ENCODE measurements at regions not wholly inside any gene's neighbourhood (a gene's known extent, or its start where the extent isn't known, plus 50 kb on each side); places are given as distances from the start of the nearest gene placed in this dataset.
"Not testable (repeated sequence)": the region's sequence is repeated elsewhere in the genome, so short reads cannot be mapped to it uniquely, and the experiment has no call there.

- no peak overlapping the region for H3K27ac ChIP-seq
- TF ChIP-seq EP300 (IDR thresholded peaks at IDR 0.05) (no peak), POLR2A (IDR thresholded peaks at IDR 0.05) (no peak), CTCF (IDR thresholded peaks at IDR 0.05) (no peak), POLR2AphosphoS5 (IDR thresholded peaks at IDR 0.05) (no peak)
- no peaks in the 10 kb centered on the region for H3K4me1 ChIP-seq
- 67 to 93% methylated on average over 5 to 13 of the region's 35 CpGs for WGBS, 2 donors (ENCODE audit: low coverage in 1 of 2)
- no peak for ATAC-seq
- no peaks in the 10 kb centered on the region for H3K9me3 ChIP-seq
- no peaks in the 10 kb centered on the region for H3K27me3 ChIP-seq
- H3K4me3 ChIP-seq: no peak overlapping the region
- H3K36me3 ChIP-seq: no peaks in the 10 kb centered on the region
These were observed 156.9 kb downstream of the LAT start for GRCh38 chr16:29141586-29142324.

- not testable (repeated sequence) for H3K36me3 ChIP-seq, H3K4me3 ChIP-seq, H3K27ac ChIP-seq, H3K4me1 ChIP-seq, H3K27me3 ChIP-seq, H3K9me3 ChIP-seq, ATAC-seq
- WGBS, 2 donors (ENCODE audit: low coverage in 1 of 2): 85 to 95% methylated on average over 9 to 10 of the region's 12 CpGs
These were observed 156.3 kb downstream of the LAT start for GRCh38 chr16:29141121-29141520.

GRCh38 chr16:29139901-29140855 is 155.3 kb downstream of the LAT start:
- 64 to 100% methylated on average over 2 to 9 of the region's 44 CpGs for WGBS, 2 donors (ENCODE audit: low coverage in 1 of 2)
- not testable (repeated sequence) for H3K36me3 ChIP-seq, H3K4me1 ChIP-seq, ATAC-seq, H3K27me3 ChIP-seq, H3K9me3 ChIP-seq, H3K27ac ChIP-seq
- H3K4me3 ChIP-seq: peak overlapping the region in 1 of 2 donors; percentile 23

GRCh38 chr16:29139261-29139802 is 154.5 kb downstream of the LAT start:
- 40 to 80% methylated on average over 3 to 4 of the region's 17 CpGs for WGBS, 2 donors (ENCODE audit: low coverage in 1 of 2)
- no peaks in the 10 kb centered on the region for H3K9me3 ChIP-seq
- no peaks in the 10 kb centered on the region for H3K4me1 ChIP-seq
- peak overlapping the region in 1 of 2 donors; percentile 23 for H3K4me3 ChIP-seq
- ATAC-seq: no peak
- TF ChIP-seq POLR2AphosphoS5 (IDR thresholded peaks at IDR 0.05) (no peak), POLR2A (IDR thresholded peaks at IDR 0.05) (no peak), EP300 (IDR thresholded peaks at IDR 0.05) (no peak), CTCF (IDR thresholded peaks at IDR 0.05) (no peak)
- H3K27me3 ChIP-seq: no peaks in the 10 kb centered on the region
- H3K36me3 ChIP-seq: peaks cover 0 to 3% of the 10 kb centered on the region in 2 donors
- H3K27ac ChIP-seq: no peak overlapping the region

GRCh38 chr16:29138698-29139097 is 153.8 kb downstream of the LAT start:
- ATAC-seq, H3K4me1 ChIP-seq, H3K27me3 ChIP-seq, H3K9me3 ChIP-seq, H3K36me3 ChIP-seq, H3K4me3 ChIP-seq, H3K27ac ChIP-seq: not testable (repeated sequence)
- WGBS, 2 donors (ENCODE audit: low coverage in 1 of 2): 68 to 86% methylated on average over 3 to 4 of the region's 11 CpGs

DNA sequence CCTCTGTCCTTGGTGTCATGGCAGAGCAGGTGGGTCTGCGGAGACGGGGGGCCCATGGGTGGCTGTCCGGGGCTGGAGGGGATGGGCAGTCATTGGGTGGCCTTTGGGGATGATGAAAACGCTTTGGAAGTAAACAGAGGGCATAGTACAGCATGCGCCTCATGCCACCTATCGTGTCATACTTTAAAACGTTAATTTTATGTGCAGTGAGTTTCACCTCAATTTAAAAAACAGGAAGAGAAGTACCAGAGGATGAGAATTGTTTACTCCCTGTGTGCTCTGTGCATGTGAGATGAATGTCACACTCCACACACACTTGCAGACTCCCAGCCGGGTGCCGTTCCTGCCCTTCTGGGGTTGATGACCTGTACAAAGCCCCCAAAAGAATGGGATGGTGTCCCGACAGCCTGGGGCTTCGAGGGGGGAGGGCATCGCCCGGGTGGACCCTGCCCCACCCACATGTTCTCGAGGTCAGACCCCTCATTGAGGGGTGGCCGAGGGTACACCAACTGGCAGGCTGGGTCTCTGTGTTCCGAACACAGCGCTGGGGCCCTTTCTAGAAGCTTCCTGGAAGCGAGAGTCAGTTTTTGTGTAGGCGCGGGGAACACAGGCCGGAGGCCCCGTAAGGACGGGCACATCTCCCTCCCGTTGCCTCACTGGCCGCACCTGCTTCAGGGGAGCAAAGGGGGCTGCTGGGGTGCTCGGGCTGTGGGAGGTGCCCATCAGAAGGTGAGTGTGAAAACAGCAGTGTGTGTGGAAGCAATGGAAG is 153.2 kb downstream of the LAT start:
- not testable (repeated sequence) for H3K9me3 ChIP-seq, H3K4me1 ChIP-seq, H3K4me3 ChIP-seq, H3K36me3 ChIP-seq, ATAC-seq, H3K27me3 ChIP-seq, H3K27ac ChIP-seq
- WGBS, 2 donors (ENCODE audit: low coverage in 1 of 2): 88% methylated on average over 8 of the region's 26 CpGs; no CpG with 5 or more reads in 1 of the 2 donors

GRCh38 chr16:29137461-29137860 is 152.6 kb downstream of the LAT start:
- H3K27ac ChIP-seq, H3K9me3 ChIP-seq, H3K27me3 ChIP-seq, H3K4me1 ChIP-seq, H3K4me3 ChIP-seq, H3K36me3 ChIP-seq, ATAC-seq: not testable (repeated sequence)
- WGBS, 2 donors (ENCODE audit: low coverage in 1 of 2): 88% methylated on average over 5 of the region's 7 CpGs; no CpG with 5 or more reads in 1 of the 2 donors

DNA sequence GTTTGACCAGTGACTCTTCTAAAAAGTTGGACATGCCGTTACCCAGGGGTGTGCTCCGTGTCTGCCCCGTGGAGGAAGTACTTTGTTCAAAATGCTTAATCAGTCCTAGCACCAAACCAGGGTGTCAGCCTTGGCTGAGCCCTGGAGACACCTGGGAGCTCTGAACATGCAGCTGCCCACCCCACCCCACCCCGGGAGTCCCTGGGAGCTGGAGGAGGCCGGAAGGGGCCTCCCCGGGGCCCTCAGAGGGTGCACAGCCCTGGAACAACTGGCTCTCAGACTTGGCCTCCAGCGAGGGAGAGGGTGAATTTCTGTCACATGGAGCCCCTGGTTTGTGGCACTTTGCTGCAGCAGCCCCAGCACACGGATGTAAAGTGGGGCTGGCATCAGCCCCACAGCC is 152.1 kb downstream of the LAT start:
- H3K27me3 ChIP-seq, H3K4me1 ChIP-seq, H3K36me3 ChIP-seq, H3K27ac ChIP-seq, H3K9me3 ChIP-seq, H3K4me3 ChIP-seq, ATAC-seq: not testable (repeated sequence)
- no CpG with 5 or more reads among the region's 8 CpGs for WGBS, 2 donors (ENCODE audit: low coverage in 1 of 2)

- peaks cover 0 to 14% (median 0%) of the 10 kb centered on the region in 3 donors for H3K4me1 ChIP-seq
- WGBS, 2 donors (ENCODE audit: low coverage in 1 of 2): 76 to 100% methylated on average over 2 to 3 of the region's 4 CpGs
- not testable (repeated sequence) for H3K27ac ChIP-seq, H3K27me3 ChIP-seq, H3K4me3 ChIP-seq, H3K36me3 ChIP-seq, ATAC-seq, H3K9me3 ChIP-seq
These were observed 151.3 kb downstream of the LAT start for GRCh38 chr16:29136046-29136696.
